HCT116 (cell line): ENCODE measurements at regions not wholly inside any gene's neighbourhood (a gene's known extent, or its start where the extent isn't known, plus 50 kb on each side); places are given as distances from the start of the nearest gene placed in this dataset.

Experiments used
- ATAC-seq: fragments of 200-7000 bp; cut with Tn5 transposase; 2 replicates; pipeline ENCODE4 v1.9.1; 2020; ENCODE audit warnings: mild to moderate bottlenecking, moderate library complexity
- BruUV-seq: library from RNA; stranded (reverse); fragments of 400-500 nt; replicated peaks from 2 replicates; lab custom pipeline; 2021; lab: Mats Ljungman, UMichigan
- CTCF ChIA-PET: fragments of 300-600 bp; sonication (Branson Sonifier 250); formaldehyde crosslinking; loops from one replicate; lab custom pipeline; 2021; ENCODE audit warnings: antibody characterized with exemption; lab: Charles Lee
- POLR2A ChIA-PET: fragments of 300-600, 350-600 bp; sonication (Branson Sonifier 250); formaldehyde crosslinking; loops from one replicate; lab custom pipeline; 2021; ENCODE audit warnings: antibody characterized with exemption; lab: Charles Lee
- RAD21 ChIA-PET, 2 experiments: fragments of 300-600 bp; sonication (Branson Sonifier 250); formaldehyde crosslinking; loops; one replicate each; lab custom pipeline; 2023; ENCODE audit warnings: low total read pairs in 2 of 2; ENCODE audit not compliant: uncharacterized antibody in 2 of 2, unreplicated experiment in 2 of 2, low non-redundant PET in 1 of 2; lab: Charles Lee
- DNase-seq: peaks from one replicate; pipeline ENCODE4 v3.0.0-alpha.2; 2010; ENCODE audit warnings: low read depth, low spot score
- H2AFZ ChIP-seq: fragments of 200-600 bp; shearing (Covaris generic), sonication (generic); 2 replicates; pipeline ENCODE4 v1.6.1; 2017; ENCODE audit warnings: low read depth, mixed run types, mixed read lengths, antibody characterized with exemption, low read length; ENCODE audit not compliant: poor library complexity, severe bottlenecking
- H3K27ac ChIP-seq: 2 replicates; pipeline ENCODE4 v1.5.1; 2012; ENCODE audit warnings: low read depth, low read length
- H3K27me3 ChIP-seq: fragments of 200-600 bp; sonication (generic); 2 replicates; pipeline ENCODE4 v1.6.1; 2016; ENCODE audit warnings: mixed run types, low read length, mixed read lengths; ENCODE audit not compliant: insufficient read depth
- H3K36me3 ChIP-seq, 2 experiments: fragments of 200-500 bp in 1 of 2; fragments of 200-600 bp in 1 of 2; sonication (Bioruptor generic) in 1 of 2; sonication (generic) in 1 of 2; 2 replicates each; pipeline versions ENCODE4 v1.5.1 to v1.6.1; 2014 to 2016; ENCODE audit warnings: low read length in 2 of 2, inconsistent platforms in 1 of 2, mixed read lengths in 1 of 2, mixed run types in 1 of 2; ENCODE audit not compliant: insufficient read depth in 2 of 2, control insufficient read depth in 1 of 2
- H3K4me1 ChIP-seq, 2 experiments: fragments of 200-600 bp in 1 of 2; sonication (generic) in 1 of 2; 2 replicates each; pipeline versions ENCODE4 v1.5.1 to v1.6.1; 2012 to 2017; ENCODE audit warnings: low read length in 2 of 2, inconsistent platforms in 1 of 2, mild to moderate bottlenecking in 1 of 2, mixed read lengths in 1 of 2, mixed run types in 1 of 2, moderate library complexity in 1 of 2; ENCODE audit not compliant: insufficient read depth in 2 of 2, control insufficient read depth in 1 of 2
- H3K4me2 ChIP-seq: fragments of 200-600 bp; sonication (generic); 2 replicates; pipeline ENCODE4 v1.6.1; 2017; ENCODE audit warnings: mixed run types, low read length, mixed read lengths
- H3K4me3 ChIP-seq, 2 experiments: fragments of 200-600 bp in 1 of 2; sonication (generic) in 1 of 2; replicated peaks in 1 of 2; 2 replicates each; pipeline ENCODE4 v1.5.1; 2011 to 2016; ENCODE audit warnings: low read length in 2 of 2, control low read depth in 1 of 2, low read depth in 1 of 2, mild to moderate bottlenecking in 1 of 2, mixed read lengths in 1 of 2, mixed run types in 1 of 2
- H3K79me2 ChIP-seq: fragments of 200-600 bp; sonication (generic); 2 replicates; pipeline ENCODE4 v1.6.1; 2017; ENCODE audit warnings: mild to moderate bottlenecking, mixed run types, low read length, moderate library complexity, mixed read lengths; ENCODE audit not compliant: insufficient read depth
- H3K9ac ChIP-seq: fragments of 200-600 bp; sonication (generic); 2 replicates; pipeline ENCODE4 v1.6.1; 2016; ENCODE audit warnings: low read length, mixed read lengths
- H3K9me2 ChIP-seq: fragments of 200-600 bp; sonication (generic), shearing (Covaris generic); 2 replicates; pipeline ENCODE4 v1.6.1; 2017; ENCODE audit warnings: mixed run types, mild to moderate bottlenecking, moderate library complexity; ENCODE audit not compliant: insufficient read depth
- H3K9me3 ChIP-seq, 2 experiments: fragments of 200-500 bp in 1 of 2; fragments of 200-600 bp in 1 of 2; sonication (Bioruptor generic) in 1 of 2; sonication (generic) in 1 of 2; 2 replicates each; pipeline ENCODE4 v1.6.1; 2014 to 2017; ENCODE audit warnings: low read length in 2 of 2, mixed read lengths in 2 of 2, inconsistent platforms in 1 of 2, low read depth in 1 of 2, mild to moderate bottlenecking in 1 of 2, mixed run types in 1 of 2, moderate library complexity in 1 of 2; ENCODE audit not compliant: control insufficient read depth in 1 of 2, insufficient read depth in 1 of 2
- H4K20me1 ChIP-seq: fragments of 200-600 bp; sonication (generic), shearing (Covaris generic); 2 replicates; pipeline ENCODE4 v1.6.1; 2017; ENCODE audit warnings: mixed run types, mild to moderate bottlenecking, moderate library complexity; ENCODE audit not compliant: insufficient read depth
- CBX3 ChIP-seq: IDR thresholded peaks from 2 replicates; pipeline ENCODE4 v1.6.1; 2012; ENCODE audit warnings: low read depth
- CEBPB ChIP-seq: IDR thresholded peaks from 2 replicates; pipeline ENCODE4 v1.6.1; 2012; ENCODE audit warnings: low read depth
- EGR1 ChIP-seq: IDR thresholded peaks from 2 replicates; pipeline ENCODE4 v1.6.1; 2012; ENCODE audit warnings: low read depth
- ELF1 ChIP-seq: IDR thresholded peaks from 2 replicates; pipeline ENCODE4 v1.6.1; 2012; ENCODE audit warnings: low read depth, borderline replicate concordance
- EZH2 ChIP-seq: fragments of 200-600 bp; sonication (generic); IDR thresholded peaks from 2 replicates; pipeline ENCODE4 v1.6.1; 2017; ENCODE audit warnings: antibody characterized with exemption, mixed run types
- EZH2phosphoT487 ChIP-seq: fragments of 200-600 bp; IDR thresholded peaks from 2 replicates; pipeline ENCODE4 v1.6.1; 2018; ENCODE audit warnings: antibody characterized with exemption, borderline replicate concordance
- FOSL1 ChIP-seq: IDR thresholded peaks from 2 replicates; pipeline ENCODE4 v1.6.1; 2012; ENCODE audit warnings: low read depth
- JUND ChIP-seq: IDR thresholded peaks from 2 replicates; pipeline ENCODE4 v1.6.1; 2012
- MAX ChIP-seq: IDR thresholded peaks from 2 replicates; pipeline ENCODE4 v1.6.1; 2012
- POLR2A ChIP-seq: IDR thresholded peaks from 2 replicates; pipeline ENCODE4 v1.7.0; 2011; ENCODE audit warnings: borderline replicate concordance; ENCODE audit not compliant: insufficient read depth, insufficient read length; ENCODE audit errors: extremely low read depth
- POLR2AphosphoS5 ChIP-seq: IDR thresholded peaks from 2 replicates; pipeline ENCODE4 v1.6.1; 2011; ENCODE audit warnings: mild to moderate bottlenecking, low read depth, low read length, moderate library complexity
- RAD21 ChIP-seq: IDR thresholded peaks from 2 replicates; pipeline ENCODE4 v1.6.1; 2012; ENCODE audit warnings: low read depth, mild to moderate bottlenecking
- REST ChIP-seq: IDR thresholded peaks from 2 replicates; pipeline ENCODE4 v1.6.1; 2012; ENCODE audit warnings: low read depth
- SP1 ChIP-seq: IDR thresholded peaks from 2 replicates; pipeline ENCODE4 v1.6.1; 2012; ENCODE audit warnings: low read depth
- SRF ChIP-seq: IDR thresholded peaks from 2 replicates; pipeline ENCODE4 v1.6.1; 2012; ENCODE audit warnings: low read depth
- TCF7L2 ChIP-seq: IDR thresholded peaks from 2 replicates; pipeline ENCODE4 v1.7.0; 2011; ENCODE audit warnings: borderline replicate concordance, inconsistent platforms; ENCODE audit not compliant: insufficient read depth, insufficient read length; ENCODE audit errors: extremely low read depth
- YY1 ChIP-seq: IDR thresholded peaks from 2 replicates; pipeline ENCODE4 v1.6.1; 2011; ENCODE audit warnings: low read length, low read depth, moderate library complexity, mild to moderate bottlenecking; ENCODE audit not compliant: insufficient replicate concordance; ENCODE audit errors: extremely low read depth
- ZFX ChIP-seq: fragments of 450-650 bp; IDR thresholded peaks from 2 replicates; pipeline ENCODE4 v1.6.1; 2017
- intact Hi-C: fragments of 100-400 bp; cut with micrococcal nuclease; formaldehyde crosslinking; loops from 2 replicates; pipeline ENCODE4 v1.10.0; 2022
- TF ChIP-seq, protein P1 (sequence below), 3 experiments: fragments of 200-600 bp in 1 of 3; sonication (generic) in 1 of 3; IDR thresholded peaks in 2 of 3; conservative IDR thresholded peaks in 1 of 3; 2 replicates each; pipeline ENCODE4 v1.5.1; 2012 to 2017; ENCODE audit warnings: low read depth in 2 of 3, low read length in 2 of 3, antibody characterized with exemption in 1 of 3, borderline replicate concordance in 1 of 3, control low read depth in 1 of 3, mild to moderate bottlenecking in 1 of 3, mixed read lengths in 1 of 3, mixed run types in 1 of 3, moderate library complexity in 1 of 3; ENCODE audit not compliant: insufficient read depth in 1 of 3
- TF ChIP-seq, protein P2 (sequence below): IDR thresholded peaks from 2 replicates; pipeline ENCODE4 v1.6.1; 2011; ENCODE audit warnings: mild to moderate bottlenecking, low read length, moderate library complexity; ENCODE audit not compliant: insufficient replicate concordance; ENCODE audit errors: extremely low read depth

GRCh38 chr2:215678094-215678493, 242.2 kb upstream of the FN1 start:
- POLR2A ChIA-PET = no interaction called here
- intact Hi-C loops = no loop called here
- H3K4me2 ChIP-seq = no peak overlapping the region
- H4K20me1 ChIP-seq = no peaks in the 10 kb centered on the region
- H2AFZ ChIP-seq = no peak overlapping the region
- DNase-seq (no peak), ATAC-seq (no peak)
- no peaks in the 10 kb centered on the region for H3K79me2 ChIP-seq
- no peaks in the 10 kb centered on the region for H3K9me2 ChIP-seq
- H3K9ac ChIP-seq = no peak overlapping the region
- TF ChIP-seq ELF1 (no peak), MAX (no peak), EZH2 (no peak), RAD21 (no peak), ZFX (no peak), FOSL1 (no peak), SP1 (no peak), YY1 (no peak), EZH2phosphoT487 (no peak), CBX3 (no peak), REST (no peak), JUND (no peak), TCF7L2 (no peak), EGR1 (no peak), CEBPB (no peak), POLR2AphosphoS5 (no peak), POLR2A (no peak), SRF (no peak)
- TF ChIP-seq, protein P1, sequence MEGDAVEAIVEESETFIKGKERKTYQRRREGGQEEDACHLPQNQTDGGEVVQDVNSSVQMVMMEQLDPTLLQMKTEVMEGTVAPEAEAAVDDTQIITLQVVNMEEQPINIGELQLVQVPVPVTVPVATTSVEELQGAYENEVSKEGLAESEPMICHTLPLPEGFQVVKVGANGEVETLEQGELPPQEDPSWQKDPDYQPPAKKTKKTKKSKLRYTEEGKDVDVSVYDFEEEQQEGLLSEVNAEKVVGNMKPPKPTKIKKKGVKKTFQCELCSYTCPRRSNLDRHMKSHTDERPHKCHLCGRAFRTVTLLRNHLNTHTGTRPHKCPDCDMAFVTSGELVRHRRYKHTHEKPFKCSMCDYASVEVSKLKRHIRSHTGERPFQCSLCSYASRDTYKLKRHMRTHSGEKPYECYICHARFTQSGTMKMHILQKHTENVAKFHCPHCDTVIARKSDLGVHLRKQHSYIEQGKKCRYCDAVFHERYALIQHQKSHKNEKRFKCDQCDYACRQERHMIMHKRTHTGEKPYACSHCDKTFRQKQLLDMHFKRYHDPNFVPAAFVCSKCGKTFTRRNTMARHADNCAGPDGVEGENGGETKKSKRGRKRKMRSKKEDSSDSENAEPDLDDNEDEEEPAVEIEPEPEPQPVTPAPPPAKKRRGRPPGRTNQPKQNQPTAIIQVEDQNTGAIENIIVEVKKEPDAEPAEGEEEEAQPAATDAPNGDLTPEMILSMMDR (IDR thresholded peaks at IDR 0.05 in 2 of 3, conservative IDR thresholded peaks at IDR 0.05 in 1 of 3; ENCODE audit: borderline replicate concordance in 1 of 3, insufficient read depth in 1 of 3, low read depth in 2 of 3, low read length in 2 of 3) = no peak
- TF ChIP-seq, protein P2, sequence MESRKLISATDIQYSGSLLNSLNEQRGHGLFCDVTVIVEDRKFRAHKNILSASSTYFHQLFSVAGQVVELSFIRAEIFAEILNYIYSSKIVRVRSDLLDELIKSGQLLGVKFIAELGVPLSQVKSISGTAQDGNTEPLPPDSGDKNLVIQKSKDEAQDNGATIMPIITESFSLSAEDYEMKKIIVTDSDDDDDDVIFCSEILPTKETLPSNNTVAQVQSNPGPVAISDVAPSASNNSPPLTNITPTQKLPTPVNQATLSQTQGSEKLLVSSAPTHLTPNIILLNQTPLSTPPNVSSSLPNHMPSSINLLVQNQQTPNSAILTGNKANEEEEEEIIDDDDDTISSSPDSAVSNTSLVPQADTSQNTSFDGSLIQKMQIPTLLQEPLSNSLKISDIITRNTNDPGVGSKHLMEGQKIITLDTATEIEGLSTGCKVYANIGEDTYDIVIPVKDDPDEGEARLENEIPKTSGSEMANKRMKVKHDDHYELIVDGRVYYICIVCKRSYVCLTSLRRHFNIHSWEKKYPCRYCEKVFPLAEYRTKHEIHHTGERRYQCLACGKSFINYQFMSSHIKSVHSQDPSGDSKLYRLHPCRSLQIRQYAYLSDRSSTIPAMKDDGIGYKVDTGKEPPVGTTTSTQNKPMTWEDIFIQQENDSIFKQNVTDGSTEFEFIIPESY = no peak
- H3K9me3 ChIP-seq = no peaks in the 10 kb centered on the region
- no TSS peak for BruUV-seq
- CTCF ChIA-PET = no interaction called here
- H3K4me3 ChIP-seq = no peak overlapping the region
- no peaks in the 10 kb centered on the region for H3K4me1 ChIP-seq
- no peak overlapping the region for H3K27ac ChIP-seq
- RAD21 ChIA-PET = no interaction called here
- H3K27me3 ChIP-seq = no peaks in the 10 kb centered on the region
- no peaks in the 10 kb centered on the region for H3K36me3 ChIP-seq
